ENCODE measurements at regions not wholly inside any gene's neighbourhood (a gene's known extent, or its start where the extent isn't known, plus 50 kb on each side); places are given as distances from the start of the nearest gene placed in this dataset.

GRCh38 chr16:51457775-51458174 is 306.7 kb upstream of the SALL1 start (continued):
- TF ChIP-seq ZNF462 (CRISPR knock-in tag; IDR thresholded peaks at IDR 0.05) (no peak), EZH2phosphoT487 (IDR thresholded peaks at IDR 0.05; ENCODE audit: unreplicated experiment) (no peak), NANOG (IDR thresholded peaks at IDR 0.05; ENCODE audit: borderline replicate concordance) (no peak)

- Mint-ChIP-seq H3K4me1 (peaks cover 12% of the 10 kb centered on the region; the same call in 2 of the 3 replicates), H3K4me3 (no peak overlapping the region)
- ATAC-seq, result no peak
- TF ChIP-seq JUNB (IDR thresholded peaks at IDR 0.05; ENCODE audit: unreplicated experiment) (no peak), ZNF462 (CRISPR knock-in tag; IDR thresholded peaks at IDR 0.05) (no peak), POLR2AphosphoS5 (IDR thresholded peaks at IDR 0.05; ENCODE audit: low read depth) (no peak), REST (IDR thresholded peaks at IDR 0.05; ENCODE audit: unreplicated experiment) (no peak), NANOG (IDR thresholded peaks at IDR 0.05; ENCODE audit: borderline replicate concordance) (no peak)
These were observed 304.3 kb upstream of the SALL1 start for GRCh38 chr16:51455398-51455797.

More at GRCh38 chr16:51455398-51455797, 304.3 kb upstream of the SALL1 start:
- H3K36me3 ChIP-seq (ENCODE audit: insufficient read depth), result no peaks in the 10 kb centered on the region
- Mint-ChIP-seq H3K9me3 (no peaks in the 10 kb centered on the region), H3K27ac (no peak overlapping the region), H3K27me3 (ENCODE audit: insufficient read depth, low read depth, poor library complexity) (peaks cover 2% of the 10 kb centered on the region), H3K36me3 (ENCODE audit: low read depth) (no peaks in the 10 kb centered on the region)
- H2AFZ ChIP-seq, result no peak overlapping the region
- no peak for DNase-seq (ENCODE audit: low spot score)
- no peaks in the 10 kb centered on the region for H4K20me1 ChIP-seq (replicated peaks; ENCODE audit: insufficient read depth)
- no peaks in the 10 kb centered on the region for H3K4me1 ChIP-seq (ENCODE audit: insufficient read depth)
- no peak overlapping the region for H3K27ac ChIP-seq (ENCODE audit: low read depth)
- H3K4me3 ChIP-seq, result no peak overlapping the region
- no peaks in the 10 kb centered on the region for H3K27me3 ChIP-seq (ENCODE audit: insufficient read depth)
- H3K9me2 ChIP-seq (ENCODE audit: insufficient read depth), result peaks cover 12% of the 10 kb centered on the region; the same call in 1 of the 2 replicates
- H3K79me2 ChIP-seq (replicated peaks; ENCODE audit: insufficient read depth), result no peaks in the 10 kb centered on the region
- H3K4me2 ChIP-seq, result no peak overlapping the region
- H3F3A ChIP-seq (replicated peaks; ENCODE audit: low read depth), result no peaks in the 10 kb centered on the region
